ENCODE measurements at regions not wholly inside any gene's neighbourhood (a gene's known extent, or its start where the extent isn't known, plus 50 kb on each side); places are given as distances from the start of the nearest gene placed in this dataset.

GRCh38 chr9:33645706-33646105, 121.7 kb downstream of the ANKRD18B start:
- H3K4me3 ChIP-seq (ENCODE audit: low read depth, low read length): no peak overlapping the region
- no peak for DNase-seq (ENCODE audit: low read depth, low spot score)
- ChIA-PET POLR2A (no interaction called here), CTCF (no interaction called here)
- no peak for TF ChIP-seq CTCF (IDR thresholded peaks at IDR 0.05; ENCODE audit: insufficient read depth, low read length, missing control alignments)

GRCh38 chr9:33649463-33649862, 125.4 kb downstream of the ANKRD18B start:
- ChIA-PET POLR2A (no interaction called here), CTCF (interaction anchor here (1.8 to 2.2 kb wide), 2 partner anchors 12 to 25 kb away, joined by 4 to 5 read pairs; no protein-coding TSS in a partner anchor)
- no peak for TF ChIP-seq CTCF (IDR thresholded peaks at IDR 0.05; ENCODE audit: insufficient read depth, low read length, missing control alignments)
- DNase-seq (ENCODE audit: low read depth, low spot score): no peak
- no peak overlapping the region for H3K4me3 ChIP-seq (ENCODE audit: low read depth, low read length)

- H3K4me3 ChIP-seq (ENCODE audit: low read depth, low read length): no peak overlapping the region
- CTCF ChIA-PET: interaction anchor here (1.6 to 2.2 kb wide), 3 partner anchors 10 to 71 kb away, joined by 4 to 8 read pairs (median 5); no protein-coding TSS in a partner anchor
- no peak for TF ChIP-seq CTCF (IDR thresholded peaks at IDR 0.05; ENCODE audit: insufficient read depth, low read length, missing control alignments)
- POLR2A ChIA-PET: no interaction called here
- no peak for DNase-seq (ENCODE audit: low read depth, low spot score)
Measured at GRCh38 chr9:33651125-33651524, 127.1 kb downstream of the ANKRD18B start.

GRCh38 chr9:33659921-33660320, 135.4 kb upstream of the PRSS3 start:
- H3K4me3 ChIP-seq (ENCODE audit: low read depth, low read length): no peak overlapping the region
- no peak for DNase-seq (ENCODE audit: low read depth, low spot score)
- no peak for TF ChIP-seq CTCF (IDR thresholded peaks at IDR 0.05; ENCODE audit: insufficient read depth, low read length, missing control alignments)
- CTCF ChIA-PET: no interaction called here
- POLR2A ChIA-PET: no interaction called here

GRCh38 chr9:33660772-33661171, 134.6 kb upstream of the PRSS3 start:
- CTCF ChIA-PET: interaction anchor here (1.1 kb wide), 1 partner anchor 37 kb away, joined by 3 read pairs; no protein-coding TSS in a partner anchor

GRCh38 chr9:33661176-33661575, 134.2 kb upstream of the PRSS3 start:
- POLR2A ChIA-PET: no interaction called here
- CTCF ChIA-PET: interaction anchor here (1.1 to 1.2 kb wide), 2 partner anchors 11 to 37 kb away, joined by 3 to 4 read pairs; no protein-coding TSS in a partner anchor
- TF ChIP-seq CTCF (IDR thresholded peaks at IDR 0.05; ENCODE audit: insufficient read depth, low read length, missing control alignments): no peak
- no peak overlapping the region for H3K4me3 ChIP-seq (ENCODE audit: low read depth, low read length)
- DNase-seq (ENCODE audit: low read depth, low spot score): no peak

More at GRCh38 chr9:33660772-33661171, 134.6 kb upstream of the PRSS3 start:
- no peak for TF ChIP-seq CTCF (IDR thresholded peaks at IDR 0.05; ENCODE audit: insufficient read depth, low read length, missing control alignments)
- POLR2A ChIA-PET: no interaction called here
- no peak for DNase-seq (ENCODE audit: low read depth, low spot score)
- H3K4me3 ChIP-seq (ENCODE audit: low read depth, low read length): no peak overlapping the region

Measured in AG04449 (cell line).